Activated CD4-positive, alpha-beta memory T cell treated with anti-CD3 and anti-CD28 coated beads, Interleukin-2, amount 10 ng/mL, durations not matched to agents 7 days and 5 days (primary cell): ENCODE measurements at regions not wholly inside any gene's neighbourhood (a gene's known extent, or its start where the extent isn't known, plus 50 kb on each side); places are given as distances from the start of the nearest gene placed in this dataset.

ENCODE experiments used
- CTCF ChIA-PET: fragments of 350-600 bp; sonication (Branson Sonifier 250); formaldehyde crosslinking; loops from one replicate; lab custom pipeline; 2021; ENCODE audit warnings: antibody characterized with exemption, inconsistent platforms; lab: Charles Lee
- POLR2A ChIA-PET: fragments of 350-600 bp; sonication (Branson Sonifier 250); formaldehyde crosslinking; loops from one replicate; lab custom pipeline; 2021; ENCODE audit warnings: antibody characterized with exemption; lab: Charles Lee
- DNase-seq: peaks from one replicate; pipeline ENCODE4 v3.0.0-alpha.2; 2020
- H3K27ac Mint-ChIP-seq: one replicate; pipeline ENCODE4 v1.8.0; 2021; ENCODE audit warnings: mild to moderate bottlenecking, mixed read lengths
- H3K27me3 Mint-ChIP-seq: one replicate; pipeline ENCODE4 v1.8.0; 2021; ENCODE audit warnings: mixed read lengths
- H3K36me3 Mint-ChIP-seq: one replicate; pipeline ENCODE4 v1.8.0; 2021; ENCODE audit warnings: low read depth, mixed read lengths
- H3K4me1 Mint-ChIP-seq: one replicate; pipeline ENCODE4 v1.8.0; 2021; ENCODE audit warnings: mixed read lengths
- H3K4me3 Mint-ChIP-seq: one replicate; pipeline ENCODE4 v1.8.0; 2021; ENCODE audit warnings: mild to moderate bottlenecking, mixed read lengths
- H3K9me3 Mint-ChIP-seq: one replicate; pipeline ENCODE4 v1.8.0; 2021; ENCODE audit warnings: mixed read lengths

- POLR2A ChIA-PET = no interaction called here
- CTCF ChIA-PET = no interaction called here
- Mint-ChIP-seq H3K36me3 (no peaks in the 10 kb centered on the region), H3K27ac (no peak overlapping the region), H3K4me1 (peaks cover 11% of the 10 kb centered on the region), H3K9me3 (no peaks in the 10 kb centered on the region), H3K27me3 (no peaks in the 10 kb centered on the region), H3K4me3 (no peak overlapping the region)
- no peak for DNase-seq
These were observed 208.6 kb upstream of the PWP1 start for GRCh38 chr12:107477018-107477417.

DNA sequence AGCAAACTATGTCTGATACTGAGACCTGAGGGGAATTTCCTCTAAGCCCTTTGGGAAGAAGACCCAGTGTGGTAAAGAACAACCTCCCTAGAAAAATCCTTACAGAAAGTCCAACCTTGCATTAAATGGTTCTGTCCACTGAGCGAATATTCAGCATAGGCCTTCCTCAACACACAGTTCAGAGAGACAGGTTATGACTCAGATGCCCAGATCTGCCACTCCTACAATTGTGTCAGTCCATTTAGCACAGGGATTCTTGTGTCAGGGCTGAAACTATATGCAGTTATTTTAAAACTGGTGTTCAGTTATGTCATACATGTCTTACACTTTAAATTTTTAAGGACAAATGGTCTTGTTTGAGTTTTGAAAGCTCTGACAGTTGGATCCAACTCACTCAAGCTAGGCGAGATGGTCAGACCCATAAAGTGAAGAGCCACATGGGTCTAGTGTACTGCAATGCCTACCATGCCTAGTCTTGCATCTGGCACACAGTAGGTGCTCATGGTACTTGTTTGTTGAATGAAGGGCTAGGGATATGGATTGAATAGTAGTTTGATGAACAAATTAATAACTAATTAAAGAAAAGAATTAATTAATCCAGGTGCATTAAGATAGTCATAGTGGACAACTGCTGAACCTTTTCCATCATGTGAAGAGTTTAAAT lies 207.5 kb upstream of the PWP1 start:
- Mint-ChIP-seq H3K27me3 (no peaks in the 10 kb centered on the region), H3K4me1 (peaks cover 11% of the 10 kb centered on the region), H3K27ac (no peak overlapping the region), H3K9me3 (no peaks in the 10 kb centered on the region), H3K36me3 (no peaks in the 10 kb centered on the region), H3K4me3 (no peak overlapping the region)
- no peak for DNase-seq
- CTCF ChIA-PET = no interaction called here
- POLR2A ChIA-PET = no interaction called here

GRCh38 chr12:107478881-107479280 lies 206.7 kb upstream of the PWP1 start:
- no peaks in the 10 kb centered on the region for H3K36me3 Mint-ChIP-seq
- no peak for DNase-seq
- peaks cover under 1% of the 10 kb centered on the region for H3K27me3 Mint-ChIP-seq
- H3K27ac Mint-ChIP-seq = no peak overlapping the region
- peaks cover 11% of the 10 kb centered on the region for H3K4me1 Mint-ChIP-seq
- no peak overlapping the region for H3K4me3 Mint-ChIP-seq
- CTCF ChIA-PET = no interaction called here
- H3K9me3 Mint-ChIP-seq = no peaks in the 10 kb centered on the region
- POLR2A ChIA-PET = no interaction called here

DNA sequence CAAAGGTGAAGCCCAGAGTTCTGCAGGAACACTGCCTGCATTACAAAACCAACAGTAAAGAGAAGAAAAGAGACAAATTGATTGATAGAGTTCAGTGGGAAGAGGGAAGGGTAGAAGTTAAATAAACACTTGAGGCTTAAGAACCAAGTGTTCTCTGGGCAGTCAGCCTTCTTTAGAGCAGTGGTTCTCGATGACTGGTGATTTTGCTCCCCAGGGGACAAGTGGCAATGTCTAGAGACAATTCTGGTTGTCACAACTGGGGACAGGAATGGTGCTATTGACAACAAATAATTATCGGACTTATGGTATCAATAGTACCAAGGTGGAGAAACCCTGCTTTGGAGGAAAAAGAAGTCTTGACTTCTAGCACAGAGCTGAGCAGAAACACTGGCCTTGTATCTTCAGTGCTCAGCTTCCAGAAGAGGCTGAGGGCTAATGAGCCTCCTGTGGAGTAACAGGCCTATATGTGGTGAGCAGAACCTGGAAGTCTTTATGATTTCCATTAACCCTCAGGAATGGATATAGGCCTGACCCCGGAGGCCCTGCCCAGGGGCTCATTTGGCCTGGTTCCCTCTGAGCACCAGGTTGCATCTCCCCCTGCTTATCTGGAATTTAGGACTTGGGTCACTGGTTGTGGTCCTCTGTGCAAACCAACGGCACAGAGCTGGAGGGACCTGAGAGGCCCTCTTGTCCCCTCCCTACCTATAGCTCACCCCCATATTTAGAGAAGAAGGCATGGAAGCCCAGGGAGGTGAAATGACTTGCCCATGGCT lies 204.6 kb upstream of the PWP1 start:
- no peaks in the 10 kb centered on the region for H3K36me3 Mint-ChIP-seq
- DNase-seq = no peak
- H3K27me3 Mint-ChIP-seq = peaks cover 1% of the 10 kb centered on the region
- peaks cover 1% of the 10 kb centered on the region for H3K4me1 Mint-ChIP-seq
- no peak overlapping the region for H3K4me3 Mint-ChIP-seq
- H3K9me3 Mint-ChIP-seq = no peaks in the 10 kb centered on the region
- ChIA-PET CTCF (no interaction called here), POLR2A (no interaction called here)
- no peak overlapping the region for H3K27ac Mint-ChIP-seq

- DNase-seq = no peak
- no peaks in the 10 kb centered on the region for H3K4me1 Mint-ChIP-seq
- H3K27me3 Mint-ChIP-seq = peaks cover 1% of the 10 kb centered on the region
- H3K36me3 Mint-ChIP-seq = no peaks in the 10 kb centered on the region
- no peak overlapping the region for H3K4me3 Mint-ChIP-seq
- POLR2A ChIA-PET = no interaction called here
- CTCF ChIA-PET = no interaction called here
- no peak overlapping the region for H3K27ac Mint-ChIP-seq
- H3K9me3 Mint-ChIP-seq = no peaks in the 10 kb centered on the region
These were observed 201.4 kb upstream of the PWP1 start for GRCh38 chr12:107484230-107484629.

- Mint-ChIP-seq H3K27me3 (peaks cover 1% of the 10 kb centered on the region), H3K27ac (no peak overlapping the region), H3K4me1 (no peaks in the 10 kb centered on the region), H3K9me3 (no peaks in the 10 kb centered on the region), H3K4me3 (no peak overlapping the region), H3K36me3 (no peaks in the 10 kb centered on the region)
- no peak for DNase-seq
- POLR2A ChIA-PET = no interaction called here
- CTCF ChIA-PET = no interaction called here
These were observed 200.7 kb upstream of the PWP1 start for GRCh38 chr12:107484941-107485340.

DNA sequence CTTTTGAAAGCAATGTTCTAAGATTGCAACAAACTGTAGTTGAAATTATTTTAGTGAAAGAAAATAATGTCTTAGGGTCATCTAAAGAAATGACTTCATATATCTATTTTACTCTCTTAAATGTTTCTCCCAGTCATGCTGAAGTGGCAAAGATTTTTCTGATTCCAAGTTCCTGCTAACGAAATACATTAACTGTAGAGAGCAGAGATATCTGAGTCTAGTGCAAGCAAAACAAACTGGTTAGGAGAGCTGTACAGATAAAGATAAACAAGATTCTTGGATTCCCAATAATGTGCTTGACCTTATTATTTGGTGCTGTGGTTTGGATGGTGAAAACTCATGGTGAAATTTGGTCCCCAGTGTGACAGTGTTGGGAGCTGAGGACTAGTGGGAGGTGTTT lies 199.9 kb upstream of the PWP1 start:
- POLR2A ChIA-PET = no interaction called here
- no peaks in the 10 kb centered on the region for H3K4me1 Mint-ChIP-seq
- H3K9me3 Mint-ChIP-seq = no peaks in the 10 kb centered on the region
- no peak for DNase-seq
- H3K27me3 Mint-ChIP-seq = peaks cover 1% of the 10 kb centered on the region
- no peaks in the 10 kb centered on the region for H3K36me3 Mint-ChIP-seq
- H3K27ac Mint-ChIP-seq = no peak overlapping the region
- CTCF ChIA-PET = no interaction called here
- no peak overlapping the region for H3K4me3 Mint-ChIP-seq

DNA sequence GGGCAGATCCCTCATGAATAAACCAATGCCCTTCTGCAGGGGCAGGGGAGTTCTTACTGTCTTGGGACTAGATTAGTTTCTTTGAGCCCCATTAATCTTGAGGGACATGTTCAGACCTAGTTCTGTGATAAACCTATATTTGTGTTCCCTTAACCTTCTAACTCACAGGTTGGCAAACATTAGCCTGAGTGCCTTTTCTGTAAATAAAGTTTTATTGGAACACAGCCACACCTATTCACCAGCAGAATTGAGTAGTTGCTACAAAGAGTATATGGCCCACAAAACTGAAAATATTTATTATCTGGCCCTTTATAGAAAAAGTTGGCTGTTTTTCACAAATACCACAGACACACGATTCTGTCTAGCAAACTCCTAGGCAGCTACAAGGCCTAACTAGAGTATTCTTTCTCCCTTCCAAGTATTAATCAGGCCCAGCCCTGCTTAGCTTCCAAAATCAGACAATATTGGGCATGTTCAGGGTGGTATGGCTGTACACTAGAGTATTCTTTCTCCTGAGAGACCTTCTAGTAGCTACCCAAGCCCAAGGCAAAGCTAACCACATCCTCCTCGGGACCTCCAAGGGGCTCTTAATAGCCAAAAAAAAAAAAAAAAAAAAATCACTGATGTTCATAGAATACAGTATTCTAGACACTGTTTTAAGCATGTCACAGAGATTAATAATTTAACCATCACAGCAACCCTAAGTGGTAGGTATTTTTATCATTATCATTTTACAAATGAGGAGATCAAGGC lies 199.3 kb upstream of the PWP1 start:
- no peaks in the 10 kb centered on the region for H3K9me3 Mint-ChIP-seq
- H3K36me3 Mint-ChIP-seq = no peaks in the 10 kb centered on the region
- H3K27ac Mint-ChIP-seq = no peak overlapping the region
- CTCF ChIA-PET = no interaction called here
- H3K4me1 Mint-ChIP-seq = no peaks in the 10 kb centered on the region
- H3K4me3 Mint-ChIP-seq = no peak overlapping the region
- H3K27me3 Mint-ChIP-seq = peaks cover 1% of the 10 kb centered on the region
- no peak for DNase-seq
- POLR2A ChIA-PET = interaction anchor here (0.6 kb wide), 2 partner anchors 111 to 124 kb away, joined by 3 read pairs; no protein-coding TSS in a partner anchor

DNA sequence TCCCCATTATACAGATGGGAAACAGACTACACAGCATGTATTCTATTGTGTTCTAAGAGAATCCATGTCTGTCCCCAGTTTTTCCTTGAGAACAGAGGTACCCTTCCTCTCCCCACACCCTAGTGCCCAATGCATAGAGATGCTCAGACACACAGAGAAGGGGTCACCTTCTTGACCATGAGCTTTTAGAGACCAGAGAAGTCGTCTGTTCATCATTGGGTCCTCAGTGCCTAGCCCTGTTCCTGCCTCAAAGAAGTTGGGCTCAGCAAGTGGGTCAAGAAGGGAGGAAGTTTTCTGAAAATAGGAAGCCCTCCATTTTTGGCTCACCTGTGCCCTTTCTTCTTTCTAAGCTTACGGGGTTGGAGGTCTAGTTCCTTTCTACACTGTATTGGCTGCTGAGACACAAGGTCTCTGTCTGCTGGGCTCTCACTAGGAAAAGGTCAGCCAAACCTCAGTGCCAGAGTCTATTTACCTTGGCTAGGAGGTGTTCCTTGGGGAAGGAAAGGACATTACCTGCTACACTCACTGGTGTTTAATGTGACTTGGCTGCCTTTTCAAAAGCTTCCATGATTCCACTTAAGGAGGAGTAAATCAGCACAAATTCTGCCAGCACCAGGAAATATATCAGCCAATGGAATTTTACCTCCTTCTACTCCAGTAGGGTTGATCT lies 198.5 kb upstream of the PWP1 start:
- peaks cover 1% of the 10 kb centered on the region for H3K27me3 Mint-ChIP-seq
- no peak overlapping the region for H3K4me3 Mint-ChIP-seq
- H3K27ac Mint-ChIP-seq = no peak overlapping the region
- peaks cover 3% of the 10 kb centered on the region for H3K4me1 Mint-ChIP-seq
- no peaks in the 10 kb centered on the region for H3K36me3 Mint-ChIP-seq
- CTCF ChIA-PET = no interaction called here
- no peaks in the 10 kb centered on the region for H3K9me3 Mint-ChIP-seq
- POLR2A ChIA-PET = no interaction called here
- no peak for DNase-seq

DNA sequence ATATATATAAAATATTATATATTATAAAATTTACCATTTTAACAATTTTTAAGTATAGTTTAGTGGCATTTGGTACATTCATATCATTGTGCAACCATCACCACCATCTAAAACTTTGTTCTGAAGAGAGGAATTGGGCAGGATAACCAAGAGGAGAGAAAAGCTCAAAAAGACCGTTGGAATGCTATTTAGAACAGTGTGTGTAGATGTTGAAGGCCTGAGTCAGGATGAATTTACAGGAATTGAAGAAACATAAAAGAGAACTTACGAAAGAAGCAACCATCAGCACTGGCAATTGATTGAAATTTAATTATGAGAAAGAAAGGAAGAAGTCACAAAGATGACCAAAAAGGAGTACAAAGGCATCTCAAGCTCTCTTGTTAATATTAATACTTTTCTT lies 196.9 kb upstream of the PWP1 start:
- ChIA-PET POLR2A (no interaction called here), CTCF (no interaction called here)
- H3K4me1 Mint-ChIP-seq = peaks cover 12% of the 10 kb centered on the region
- no peaks in the 10 kb centered on the region for H3K36me3 Mint-ChIP-seq
- H3K9me3 Mint-ChIP-seq = no peaks in the 10 kb centered on the region
- peaks cover 1% of the 10 kb centered on the region for H3K27me3 Mint-ChIP-seq
- no peak for DNase-seq
- no peak overlapping the region for H3K27ac Mint-ChIP-seq
- H3K4me3 Mint-ChIP-seq = no peak overlapping the region

DNA sequence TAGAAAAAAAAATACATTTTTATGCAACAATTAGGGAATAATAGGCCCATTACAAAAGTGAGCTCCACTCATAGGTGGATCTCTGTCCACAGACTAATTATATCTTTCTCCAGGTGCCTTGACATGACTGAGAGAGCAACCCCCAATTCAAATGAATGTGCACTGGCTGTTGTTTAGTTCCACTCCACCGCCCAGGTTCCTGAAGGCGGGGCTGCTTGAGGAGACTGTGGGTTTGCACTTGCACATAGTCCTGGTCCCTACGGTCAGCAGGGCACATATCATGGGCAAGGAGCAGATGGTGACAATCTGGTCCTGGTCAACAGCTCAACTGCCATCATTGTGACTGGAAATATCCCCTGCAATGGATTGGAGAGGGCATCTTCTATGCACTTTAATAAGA lies 195.6 kb upstream of the PWP1 start:
- Mint-ChIP-seq H3K36me3 (no peaks in the 10 kb centered on the region), H3K27me3 (no peaks in the 10 kb centered on the region), H3K27ac (no peak overlapping the region), H3K4me1 (peaks cover 12% of the 10 kb centered on the region), H3K4me3 (no peak overlapping the region), H3K9me3 (no peaks in the 10 kb centered on the region)
- POLR2A ChIA-PET = no interaction called here
- CTCF ChIA-PET = no interaction called here
- no peak for DNase-seq

- ChIA-PET CTCF (no interaction called here), POLR2A (no interaction called here)
- Mint-ChIP-seq H3K4me1 (peaks cover 12% of the 10 kb centered on the region), H3K9me3 (no peaks in the 10 kb centered on the region), H3K27me3 (no peaks in the 10 kb centered on the region), H3K4me3 (no peak overlapping the region), H3K27ac (no peak overlapping the region), H3K36me3 (no peaks in the 10 kb centered on the region)
- DNase-seq = no peak
These were observed 193.7 kb upstream of the PWP1 start for GRCh38 chr12:107491856-107492255.
